ENCODE measurements at regions not wholly inside any gene's neighbourhood (a gene's known extent, or its start where the extent isn't known, plus 50 kb on each side); places are given as distances from the start of the nearest gene placed in this dataset.
"Not testable (repeated sequence)": the region's sequence is repeated elsewhere in the genome, so short reads cannot be mapped to it uniquely, and the experiment has no call there.

- no peak for TF ChIP-seq CTCF (IDR thresholded peaks at IDR 0.05)
- no peaks in the 10 kb centered on the region for H3K27me3 ChIP-seq
- no peak overlapping the region for H3K4me3 ChIP-seq
- H3K9me3 ChIP-seq = no peaks in the 10 kb centered on the region
- no peak overlapping the region for H3K27ac ChIP-seq
- intact Hi-C loops (cut with DNase I) = no loop called here
- H3K36me3 ChIP-seq = no peaks in the 10 kb centered on the region
- H3K4me1 ChIP-seq = no peaks in the 10 kb centered on the region
- DNase-seq (ENCODE audit: low spot score in 2 of 2) = no peak
Measured at GRCh38 chr7:109473172-109473571, 903.5 kb downstream of the DNAJB9 start.

- Histone ChIP-seq H3K9me3 (no peaks in the 10 kb centered on the region), H3K36me3 (no peaks in the 10 kb centered on the region), H3K4me3 (no peak overlapping the region), H3K4me1 (no peaks in the 10 kb centered on the region), H3K27me3 (no peaks in the 10 kb centered on the region), H3K27ac (no peak overlapping the region)
- TF ChIP-seq CTCF (IDR thresholded peaks at IDR 0.05) = no peak
- intact Hi-C loops (cut with DNase I) = no loop called here
- DNase-seq (ENCODE audit: low spot score in 2 of 2) = no peak
Measured at GRCh38 chr7:109476409-109476808, 906.7 kb downstream of the DNAJB9 start.

- no peaks in the 10 kb centered on the region for H3K9me3 ChIP-seq
- intact Hi-C loops (cut with DNase I) = no loop called here
- DNase-seq (ENCODE audit: low spot score in 2 of 2) = no peak
- H3K27ac ChIP-seq = no peak overlapping the region
- no peaks in the 10 kb centered on the region for H3K4me1 ChIP-seq
- no peak for TF ChIP-seq CTCF (IDR thresholded peaks at IDR 0.05)
- no peak overlapping the region for H3K4me3 ChIP-seq
- H3K27me3 ChIP-seq = no peaks in the 10 kb centered on the region
- no peaks in the 10 kb centered on the region for H3K36me3 ChIP-seq
Measured at GRCh38 chr7:109479388-109479787, 909.7 kb downstream of the DNAJB9 start.

- DNase-seq (ENCODE audit: low spot score in 2 of 2); H3K9me3 ChIP-seq; H3K27me3 ChIP-seq; H3K27ac ChIP-seq; H3K36me3 ChIP-seq; H3K4me1 ChIP-seq; intact Hi-C loops (cut with DNase I); H3K4me3 ChIP-seq: not testable (repeated sequence)
Measured at GRCh38 chr7:109490607-109491006, 920.9 kb downstream of the DNAJB9 start.

GRCh38 chr7:109497053-109497452 is 927.4 kb downstream of the DNAJB9 start:
- H3K27me3 ChIP-seq = no peaks in the 10 kb centered on the region
- no peaks in the 10 kb centered on the region for H3K36me3 ChIP-seq
- no peak for DNase-seq (ENCODE audit: low spot score in 2 of 2)
- no peak overlapping the region for H3K4me3 ChIP-seq
- intact Hi-C loops (cut with DNase I) = no loop called here
- H3K27ac ChIP-seq = no peak overlapping the region
- no peaks in the 10 kb centered on the region for H3K9me3 ChIP-seq
- no peaks in the 10 kb centered on the region for H3K4me1 ChIP-seq
- no peak for TF ChIP-seq CTCF (IDR thresholded peaks at IDR 0.05)

- no peak overlapping the region for H3K27ac ChIP-seq
- no peaks in the 10 kb centered on the region for H3K9me3 ChIP-seq
- no peaks in the 10 kb centered on the region for H3K27me3 ChIP-seq
- H3K36me3 ChIP-seq = no peaks in the 10 kb centered on the region
- H3K4me1 ChIP-seq = no peaks in the 10 kb centered on the region
- no peak for TF ChIP-seq CTCF (IDR thresholded peaks at IDR 0.05)
- intact Hi-C loops (cut with DNase I) = no loop called here
- no peak for DNase-seq (ENCODE audit: low spot score in 2 of 2)
- H3K4me3 ChIP-seq = no peak overlapping the region
Measured at GRCh38 chr7:109498131-109498530, 928.5 kb downstream of the DNAJB9 start.

Measured in ascending aorta (tissue), 2 donors.